ENCODE measurements at regions not wholly inside any gene's neighbourhood (a gene's known extent, or its start where the extent isn't known, plus 50 kb on each side); places are given as distances from the start of the nearest gene placed in this dataset.

DNA sequence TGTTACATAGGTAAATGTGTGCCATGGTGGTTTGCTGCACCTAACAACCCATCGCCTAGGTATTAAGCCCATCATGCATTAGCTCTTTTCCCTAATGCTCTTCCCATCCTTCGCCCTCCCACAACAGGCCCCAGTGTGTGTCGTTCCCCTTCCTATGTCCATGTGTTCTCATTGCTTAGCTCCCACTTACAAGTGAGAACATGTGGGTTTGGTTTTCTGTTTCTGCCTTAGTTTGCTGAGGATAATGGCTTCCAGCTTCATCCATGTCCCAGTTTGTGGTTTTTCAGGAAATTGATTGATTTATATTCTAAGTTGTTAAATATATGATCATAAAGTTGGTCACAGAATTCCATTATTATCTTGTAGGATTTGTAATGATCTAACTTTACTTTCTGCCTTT, 85.3 kb upstream of the CAST start:
- TF ChIP-seq CTCF (IDR thresholded peaks at IDR 0.05; ENCODE audit: poor library complexity) (no peak), EZH2 (IDR thresholded peaks at IDR 0.05; ENCODE audit: borderline replicate concordance) (no peak)
